ENCODE measurements at regions not wholly inside any gene's neighbourhood (a gene's known extent, or its start where the extent isn't known, plus 50 kb on each side); places are given as distances from the start of the nearest gene placed in this dataset.

GRCh38 chr14:97281741-97282140 is 484.6 kb downstream of the VRK1 start:
- H3K79me2 ChIP-seq (replicated peaks; ENCODE audit: insufficient read depth, low read length): no peaks in the 10 kb centered on the region
- H3F3A ChIP-seq (ENCODE audit: insufficient read depth, low read length, poor library complexity, severe bottlenecking): no peaks in the 10 kb centered on the region
- no peak overlapping the region for H2AFZ ChIP-seq (ENCODE audit: low read depth, low read length)
- H3K36me3 ChIP-seq (ENCODE audit: insufficient read depth, low read length): no peaks in the 10 kb centered on the region
- no peaks in the 10 kb centered on the region for H3K27me3 ChIP-seq (ENCODE audit: insufficient read depth, low read depth, low read length)
- H4K20me1 ChIP-seq (ENCODE audit: insufficient read depth): no peaks in the 10 kb centered on the region
- TF ChIP-seq TAF1 (IDR thresholded peaks at IDR 0.05; ENCODE audit: low read depth) (no peak), MXI1 (conservative IDR thresholded peaks at IDR 0.05; ENCODE audit: poor library complexity, severe bottlenecking) (no peak)
- no peaks in the 10 kb centered on the region for H3K9me2 ChIP-seq (ENCODE audit: insufficient read depth, low read length)
- no peak overlapping the region for H3K27ac ChIP-seq (ENCODE audit: low read length)
- no peaks in the 10 kb centered on the region for H3K9me3 ChIP-seq (ENCODE audit: low read length)
- H3K4me2 ChIP-seq (ENCODE audit: low read length): no peak overlapping the region
- no peak overlapping the region for H3K9ac ChIP-seq (ENCODE audit: low read length)
- H3K4me3 ChIP-seq (ENCODE audit: low read length): no peak overlapping the region

GRCh38 chr14:97282210-97283004 is 485.2 kb downstream of the VRK1 start:
- no peak overlapping the region for H2AFZ ChIP-seq (ENCODE audit: low read depth, low read length)
- no peak overlapping the region for H3K4me3 ChIP-seq (ENCODE audit: low read length)
- no peaks in the 10 kb centered on the region for H3K79me2 ChIP-seq (replicated peaks; ENCODE audit: insufficient read depth, low read length)
- H3K36me3 ChIP-seq (ENCODE audit: insufficient read depth, low read length): no peaks in the 10 kb centered on the region
- no peaks in the 10 kb centered on the region for H3K27me3 ChIP-seq (ENCODE audit: insufficient read depth, low read depth, low read length)
- no peaks in the 10 kb centered on the region for H4K20me1 ChIP-seq (ENCODE audit: insufficient read depth)
- no peaks in the 10 kb centered on the region for H3F3A ChIP-seq (ENCODE audit: insufficient read depth, low read length, poor library complexity, severe bottlenecking)
- H3K9ac ChIP-seq (ENCODE audit: low read length): no peak overlapping the region
- no peak overlapping the region for H3K4me2 ChIP-seq (ENCODE audit: low read length)
- H3K27ac ChIP-seq (ENCODE audit: low read length): no peak overlapping the region
- no peak for TF ChIP-seq SMC3 (conservative IDR thresholded peaks at IDR 0.05; ENCODE audit: poor library complexity)
- TF ChIP-seq EZH2 (IDR thresholded peaks at IDR 0.05; ENCODE audit: borderline replicate concordance, insufficient read depth, low read length, poor library complexity, severe bottlenecking): no peak
- TF ChIP-seq EP300 (conservative IDR thresholded peaks at IDR 0.05; ENCODE audit: poor library complexity, severe bottlenecking): no peak
- TF ChIP-seq TAF1 (IDR thresholded peaks at IDR 0.05; ENCODE audit: low read depth): no peak
- H3K9me2 ChIP-seq (ENCODE audit: insufficient read depth, low read length): no peaks in the 10 kb centered on the region
- H3K9me3 ChIP-seq (ENCODE audit: low read length): no peaks in the 10 kb centered on the region

DNA sequence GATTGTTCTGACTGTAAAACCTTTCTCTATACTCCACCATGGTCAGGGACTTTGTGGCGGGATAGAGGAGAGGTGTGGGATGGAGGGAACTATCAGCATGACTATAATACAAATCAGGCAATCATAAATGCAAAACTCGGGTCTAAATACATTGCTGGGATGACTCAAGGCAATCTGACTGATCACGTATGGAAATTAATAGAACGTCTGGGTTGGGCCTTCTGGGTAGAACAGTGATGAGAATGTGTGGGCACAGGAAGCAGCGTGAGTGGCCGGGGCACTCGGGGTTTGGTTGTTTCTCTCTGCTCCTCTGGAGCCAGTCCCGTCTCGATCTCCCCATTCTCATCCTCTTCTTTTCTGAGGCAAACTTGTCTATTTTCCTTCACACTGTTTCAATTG is 485.8 kb downstream of the VRK1 start:
- no peaks in the 10 kb centered on the region for H3K36me3 ChIP-seq (ENCODE audit: insufficient read depth, low read length)
- H3F3A ChIP-seq (ENCODE audit: insufficient read depth, low read length, poor library complexity, severe bottlenecking): no peaks in the 10 kb centered on the region
- no peak overlapping the region for H3K9ac ChIP-seq (ENCODE audit: low read length)
- no peaks in the 10 kb centered on the region for H3K79me2 ChIP-seq (replicated peaks; ENCODE audit: insufficient read depth, low read length)
- TF ChIP-seq POLR2AphosphoS5 (IDR thresholded peaks at IDR 0.05) (no peak), TAF1 (IDR thresholded peaks at IDR 0.05; ENCODE audit: low read depth) (no peak), EP300 (conservative IDR thresholded peaks at IDR 0.05; ENCODE audit: poor library complexity, severe bottlenecking) (no peak), EZH2 (IDR thresholded peaks at IDR 0.05; ENCODE audit: borderline replicate concordance, insufficient read depth, low read length, poor library complexity, severe bottlenecking) (no peak), SMC3 (conservative IDR thresholded peaks at IDR 0.05; ENCODE audit: poor library complexity) (no peak), MXI1 (conservative IDR thresholded peaks at IDR 0.05; ENCODE audit: poor library complexity, severe bottlenecking) (no peak), RAD21 (conservative IDR thresholded peaks at IDR 0.05) (no peak)
- TF ChIP-seq, protein P1, sequence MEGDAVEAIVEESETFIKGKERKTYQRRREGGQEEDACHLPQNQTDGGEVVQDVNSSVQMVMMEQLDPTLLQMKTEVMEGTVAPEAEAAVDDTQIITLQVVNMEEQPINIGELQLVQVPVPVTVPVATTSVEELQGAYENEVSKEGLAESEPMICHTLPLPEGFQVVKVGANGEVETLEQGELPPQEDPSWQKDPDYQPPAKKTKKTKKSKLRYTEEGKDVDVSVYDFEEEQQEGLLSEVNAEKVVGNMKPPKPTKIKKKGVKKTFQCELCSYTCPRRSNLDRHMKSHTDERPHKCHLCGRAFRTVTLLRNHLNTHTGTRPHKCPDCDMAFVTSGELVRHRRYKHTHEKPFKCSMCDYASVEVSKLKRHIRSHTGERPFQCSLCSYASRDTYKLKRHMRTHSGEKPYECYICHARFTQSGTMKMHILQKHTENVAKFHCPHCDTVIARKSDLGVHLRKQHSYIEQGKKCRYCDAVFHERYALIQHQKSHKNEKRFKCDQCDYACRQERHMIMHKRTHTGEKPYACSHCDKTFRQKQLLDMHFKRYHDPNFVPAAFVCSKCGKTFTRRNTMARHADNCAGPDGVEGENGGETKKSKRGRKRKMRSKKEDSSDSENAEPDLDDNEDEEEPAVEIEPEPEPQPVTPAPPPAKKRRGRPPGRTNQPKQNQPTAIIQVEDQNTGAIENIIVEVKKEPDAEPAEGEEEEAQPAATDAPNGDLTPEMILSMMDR (IDR thresholded peaks at IDR 0.05; ENCODE audit: poor library complexity, severe bottlenecking): no peak
- TF ChIP-seq, protein P2, sequence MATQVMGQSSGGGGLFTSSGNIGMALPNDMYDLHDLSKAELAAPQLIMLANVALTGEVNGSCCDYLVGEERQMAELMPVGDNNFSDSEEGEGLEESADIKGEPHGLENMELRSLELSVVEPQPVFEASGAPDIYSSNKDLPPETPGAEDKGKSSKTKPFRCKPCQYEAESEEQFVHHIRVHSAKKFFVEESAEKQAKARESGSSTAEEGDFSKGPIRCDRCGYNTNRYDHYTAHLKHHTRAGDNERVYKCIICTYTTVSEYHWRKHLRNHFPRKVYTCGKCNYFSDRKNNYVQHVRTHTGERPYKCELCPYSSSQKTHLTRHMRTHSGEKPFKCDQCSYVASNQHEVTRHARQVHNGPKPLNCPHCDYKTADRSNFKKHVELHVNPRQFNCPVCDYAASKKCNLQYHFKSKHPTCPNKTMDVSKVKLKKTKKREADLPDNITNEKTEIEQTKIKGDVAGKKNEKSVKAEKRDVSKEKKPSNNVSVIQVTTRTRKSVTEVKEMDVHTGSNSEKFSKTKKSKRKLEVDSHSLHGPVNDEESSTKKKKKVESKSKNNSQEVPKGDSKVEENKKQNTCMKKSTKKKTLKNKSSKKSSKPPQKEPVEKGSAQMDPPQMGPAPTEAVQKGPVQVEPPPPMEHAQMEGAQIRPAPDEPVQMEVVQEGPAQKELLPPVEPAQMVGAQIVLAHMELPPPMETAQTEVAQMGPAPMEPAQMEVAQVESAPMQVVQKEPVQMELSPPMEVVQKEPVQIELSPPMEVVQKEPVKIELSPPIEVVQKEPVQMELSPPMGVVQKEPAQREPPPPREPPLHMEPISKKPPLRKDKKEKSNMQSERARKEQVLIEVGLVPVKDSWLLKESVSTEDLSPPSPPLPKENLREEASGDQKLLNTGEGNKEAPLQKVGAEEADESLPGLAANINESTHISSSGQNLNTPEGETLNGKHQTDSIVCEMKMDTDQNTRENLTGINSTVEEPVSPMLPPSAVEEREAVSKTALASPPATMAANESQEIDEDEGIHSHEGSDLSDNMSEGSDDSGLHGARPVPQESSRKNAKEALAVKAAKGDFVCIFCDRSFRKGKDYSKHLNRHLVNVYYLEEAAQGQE (IDR thresholded peaks at IDR 0.05; ENCODE audit: borderline replicate concordance): no peak
- no peaks in the 10 kb centered on the region for H4K20me1 ChIP-seq (ENCODE audit: insufficient read depth)
- no peaks in the 10 kb centered on the region for H3K9me2 ChIP-seq (ENCODE audit: insufficient read depth, low read length)
- no peaks in the 10 kb centered on the region for H3K9me3 ChIP-seq (ENCODE audit: low read length)
- H2AFZ ChIP-seq (ENCODE audit: low read depth, low read length): no peak overlapping the region
- H3K27ac ChIP-seq (ENCODE audit: low read length): no peak overlapping the region
- no peak overlapping the region for H3K4me2 ChIP-seq (ENCODE audit: low read length)
- H3K4me3 ChIP-seq (ENCODE audit: low read length): no peak overlapping the region
- H3K27me3 ChIP-seq (ENCODE audit: insufficient read depth, low read depth, low read length): no peaks in the 10 kb centered on the region

All from neural cell (in vitro differentiated cells).